Stomach smooth muscle (tissue), 2 donors: ENCODE measurements at regions not wholly inside any gene's neighbourhood (a gene's known extent, or its start where the extent isn't known, plus 50 kb on each side); places are given as distances from the start of the nearest gene placed in this dataset.

Source experiments
- H3K27ac ChIP-seq: one replicate; pipeline ENCODE4 v1.7.0; 2013; ENCODE audit warnings: mild to moderate bottlenecking, low read length, inconsistent platforms
- H3K27me3 ChIP-seq, 2 donors: one replicate each; pipeline ENCODE4 v1.7.0; 2013; ENCODE audit warnings: low read length in 2 of 2; ENCODE audit not compliant: insufficient read depth in 2 of 2, control insufficient read depth in 1 of 2
- H3K36me3 ChIP-seq, 2 donors: one replicate each; pipeline ENCODE4 v1.7.0; 2013; ENCODE audit warnings: low read length in 2 of 2; ENCODE audit not compliant: control insufficient read depth in 2 of 2, insufficient read depth in 2 of 2
- H3K4me1 ChIP-seq: one replicate; pipeline ENCODE4 v1.7.0; 2013; ENCODE audit warnings: low read length; ENCODE audit not compliant: control insufficient read depth, insufficient read depth
- H3K4me3 ChIP-seq, 2 donors: one replicate each; pipeline ENCODE4 v1.7.0; 2013; ENCODE audit warnings: low read length in 2 of 2
- H3K9ac ChIP-seq, 2 donors: one replicate each; pipeline ENCODE4 v1.7.0; 2013; ENCODE audit warnings: low read length in 2 of 2, mild to moderate bottlenecking in 1 of 2
- H3K9me3 ChIP-seq, 2 donors: one replicate each; pipeline ENCODE4 v1.7.0; 2013; ENCODE audit warnings: low read length in 2 of 2; ENCODE audit not compliant: control insufficient read depth in 2 of 2
- donor health status: healthy.
- donor health status: Pancreatic carcinoma.

GRCh38 chr2:177138823-177139222, 73.8 kb upstream of the HNRNPA3 start:
- no peak overlapping the region for H3K9ac ChIP-seq
- no peaks in the 10 kb centered on the region for H3K36me3 ChIP-seq
- H3K27ac ChIP-seq: no peak overlapping the region
- H3K4me3 ChIP-seq: no peak overlapping the region
- no peaks in the 10 kb centered on the region for H3K9me3 ChIP-seq
- no peaks in the 10 kb centered on the region for H3K27me3 ChIP-seq
- no peaks in the 10 kb centered on the region for H3K4me1 ChIP-seq

- H3K27me3 ChIP-seq: peaks cover 0 to 17% of the 10 kb centered on the region in 2 donors
- H3K4me3 ChIP-seq: no peak overlapping the region
- no peak overlapping the region for H3K27ac ChIP-seq
- H3K9me3 ChIP-seq: no peaks in the 10 kb centered on the region
- H3K4me1 ChIP-seq: no peaks in the 10 kb centered on the region
- H3K36me3 ChIP-seq: no peaks in the 10 kb centered on the region
- no peak overlapping the region for H3K9ac ChIP-seq
Measured at GRCh38 chr2:177141866-177142265, 70.7 kb upstream of the HNRNPA3 start.

- H3K36me3 ChIP-seq: no peaks in the 10 kb centered on the region
- peaks cover 10 to 28% of the 10 kb centered on the region in 2 donors for H3K27me3 ChIP-seq
- H3K4me3 ChIP-seq: no peak overlapping the region
Measured at GRCh38 chr2:177143444-177143843, 69.2 kb upstream of the HNRNPA3 start.

GRCh38 chr2:177147093-177147694, 65.4 kb upstream of the HNRNPA3 start:
- H3K36me3 ChIP-seq: no peaks in the 10 kb centered on the region

More at GRCh38 chr2:177143444-177143843, 69.2 kb upstream of the HNRNPA3 start:
- Histone ChIP-seq H3K27ac (no peak overlapping the region), H3K9ac (no peak overlapping the region), H3K9me3 (no peaks in the 10 kb centered on the region), H3K4me1 (no peaks in the 10 kb centered on the region)

GRCh38 chr2:177147834-177148445, 64.7 kb upstream of the HNRNPA3 start:
- Histone ChIP-seq H3K27ac (no peak overlapping the region), H3K36me3 (no peaks in the 10 kb centered on the region), H3K27me3 (peaks cover 14 to 46% of the 10 kb centered on the region in 2 donors), H3K4me3 (no peak overlapping the region), H3K9ac (no peak overlapping the region), H3K4me1 (no peaks in the 10 kb centered on the region), H3K9me3 (no peaks in the 10 kb centered on the region)

More at GRCh38 chr2:177147093-177147694, 65.4 kb upstream of the HNRNPA3 start:
- Histone ChIP-seq H3K9ac (no peak overlapping the region), H3K27me3 (peaks cover 14 to 46% of the 10 kb centered on the region in 2 donors), H3K4me1 (no peaks in the 10 kb centered on the region), H3K4me3 (no peak overlapping the region), H3K27ac (no peak overlapping the region), H3K9me3 (no peaks in the 10 kb centered on the region)

GRCh38 chr2:177148477-177149154, 64.0 kb upstream of the HNRNPA3 start:
- Histone ChIP-seq H3K4me1 (no peaks in the 10 kb centered on the region), H3K27ac (no peak overlapping the region), H3K27me3 (peaks cover 14 to 46% of the 10 kb centered on the region in 2 donors), H3K4me3 (peak overlapping the region; percentile 70 to 82), H3K9me3 (no peaks in the 10 kb centered on the region), H3K9ac (no peak overlapping the region), H3K36me3 (no peaks in the 10 kb centered on the region)

GRCh38 chr2:177149155-177149503, 63.5 kb upstream of the HNRNPA3 start:
- no peak overlapping the region for H3K27ac ChIP-seq
- H3K9me3 ChIP-seq: no peaks in the 10 kb centered on the region
- H3K36me3 ChIP-seq: no peaks in the 10 kb centered on the region
- H3K4me3 ChIP-seq: peak overlapping the region in 1 of 2 donors; percentile 70
- peaks cover 14 to 45% of the 10 kb centered on the region in 2 donors for H3K27me3 ChIP-seq
- H3K4me1 ChIP-seq: no peaks in the 10 kb centered on the region
- H3K9ac ChIP-seq: no peak overlapping the region

GRCh38 chr2:177153805-177154204, 58.8 kb upstream of the HNRNPA3 start:
- Histone ChIP-seq H3K4me1 (no peaks in the 10 kb centered on the region), H3K9me3 (no peaks in the 10 kb centered on the region), H3K4me3 (no peak overlapping the region), H3K9ac (no peak overlapping the region), H3K27ac (no peak overlapping the region), H3K36me3 (no peaks in the 10 kb centered on the region), H3K27me3 (peaks cover under 1 to 14% of the 10 kb centered on the region in 2 donors)

GRCh38 chr2:177154809-177155208, 57.8 kb upstream of the HNRNPA3 start:
- Histone ChIP-seq H3K4me1 (no peaks in the 10 kb centered on the region), H3K27me3 (peaks cover 0 to 7% of the 10 kb centered on the region in 2 donors), H3K4me3 (no peak overlapping the region), H3K9ac (no peak overlapping the region), H3K9me3 (no peaks in the 10 kb centered on the region), H3K36me3 (no peaks in the 10 kb centered on the region), H3K27ac (no peak overlapping the region)

GRCh38 chr2:177155631-177156030, 57.0 kb upstream of the HNRNPA3 start:
- no peaks in the 10 kb centered on the region for H3K4me1 ChIP-seq
- no peaks in the 10 kb centered on the region for H3K36me3 ChIP-seq
- H3K4me3 ChIP-seq: no peak overlapping the region
- H3K9ac ChIP-seq: no peak overlapping the region
- H3K9me3 ChIP-seq: no peaks in the 10 kb centered on the region
- H3K27ac ChIP-seq: no peak overlapping the region
- peaks cover 0 to 3% of the 10 kb centered on the region in 2 donors for H3K27me3 ChIP-seq
